ENCODE measurements at regions not wholly inside any gene's neighbourhood (a gene's known extent, or its start where the extent isn't known, plus 50 kb on each side); places are given as distances from the start of the nearest gene placed in this dataset.

DNA sequence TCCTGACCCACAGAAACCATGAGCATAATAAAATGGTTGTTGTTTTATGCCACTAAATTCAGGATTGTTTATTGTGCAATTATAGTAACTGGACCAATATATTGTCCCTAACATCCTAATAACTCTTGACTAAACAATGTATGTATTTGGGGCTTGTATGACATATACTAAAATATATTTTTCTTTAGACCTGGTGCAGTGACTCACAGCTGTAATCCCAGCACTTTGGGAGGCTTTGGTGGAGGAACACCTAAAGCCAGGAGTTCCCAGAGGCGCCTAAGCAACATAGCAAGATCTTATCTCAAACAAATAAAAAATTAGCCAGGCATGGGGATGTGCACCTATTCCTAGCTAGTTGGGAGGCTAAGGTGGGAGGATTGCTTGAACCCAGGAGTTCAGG is 180.4 kb downstream of the SUCNR1 start:
- Histone ChIP-seq H3K36me3 (no peaks in the 10 kb centered on the region), H3K4me1 (ENCODE audit: low read depth) (no peaks in the 10 kb centered on the region), H3K27ac (no peak overlapping the region), H3K27me3 (no peaks in the 10 kb centered on the region), H3K4me3 (no peak overlapping the region), H3K9me3 (ENCODE audit: low read depth) (no peaks in the 10 kb centered on the region)
- TF ChIP-seq, protein P1, sequence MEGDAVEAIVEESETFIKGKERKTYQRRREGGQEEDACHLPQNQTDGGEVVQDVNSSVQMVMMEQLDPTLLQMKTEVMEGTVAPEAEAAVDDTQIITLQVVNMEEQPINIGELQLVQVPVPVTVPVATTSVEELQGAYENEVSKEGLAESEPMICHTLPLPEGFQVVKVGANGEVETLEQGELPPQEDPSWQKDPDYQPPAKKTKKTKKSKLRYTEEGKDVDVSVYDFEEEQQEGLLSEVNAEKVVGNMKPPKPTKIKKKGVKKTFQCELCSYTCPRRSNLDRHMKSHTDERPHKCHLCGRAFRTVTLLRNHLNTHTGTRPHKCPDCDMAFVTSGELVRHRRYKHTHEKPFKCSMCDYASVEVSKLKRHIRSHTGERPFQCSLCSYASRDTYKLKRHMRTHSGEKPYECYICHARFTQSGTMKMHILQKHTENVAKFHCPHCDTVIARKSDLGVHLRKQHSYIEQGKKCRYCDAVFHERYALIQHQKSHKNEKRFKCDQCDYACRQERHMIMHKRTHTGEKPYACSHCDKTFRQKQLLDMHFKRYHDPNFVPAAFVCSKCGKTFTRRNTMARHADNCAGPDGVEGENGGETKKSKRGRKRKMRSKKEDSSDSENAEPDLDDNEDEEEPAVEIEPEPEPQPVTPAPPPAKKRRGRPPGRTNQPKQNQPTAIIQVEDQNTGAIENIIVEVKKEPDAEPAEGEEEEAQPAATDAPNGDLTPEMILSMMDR (IDR thresholded peaks at IDR 0.05; ENCODE audit: low read depth, low read length) = no peak
- DNase-seq (ENCODE audit: low read depth in 1 of 2, low spot score in 1 of 2) = no peak

DNA sequence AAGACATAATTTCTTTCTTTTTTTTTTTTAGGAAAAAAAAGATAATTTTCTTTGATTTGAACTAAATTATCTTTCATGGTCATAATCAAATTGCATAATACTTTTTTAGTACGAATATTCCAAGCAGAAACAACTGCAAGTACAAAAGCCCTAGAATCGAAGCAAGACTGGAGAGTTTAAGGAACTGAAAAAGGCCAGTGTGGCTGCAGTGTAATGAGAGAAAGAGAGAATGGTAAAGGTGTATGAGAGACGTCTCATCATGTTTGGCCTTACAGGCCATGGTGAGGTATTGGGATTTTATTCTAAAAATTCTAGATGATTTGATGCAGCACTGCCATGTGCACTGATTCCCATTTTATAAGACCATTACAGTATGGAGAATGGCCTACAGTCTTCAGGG is 180.9 kb downstream of the SUCNR1 start:
- Histone ChIP-seq H3K9me3 (ENCODE audit: low read depth) (no peaks in the 10 kb centered on the region), H3K27ac (no peak overlapping the region), H3K27me3 (no peaks in the 10 kb centered on the region), H3K4me3 (no peak overlapping the region), H3K4me1 (ENCODE audit: low read depth) (no peaks in the 10 kb centered on the region), H3K36me3 (no peaks in the 10 kb centered on the region)
- no peak for DNase-seq (ENCODE audit: low read depth in 1 of 2, low spot score in 1 of 2)
- TF ChIP-seq, protein P1 (IDR thresholded peaks at IDR 0.05; ENCODE audit: low read depth, low read length) = no peak

DNA sequence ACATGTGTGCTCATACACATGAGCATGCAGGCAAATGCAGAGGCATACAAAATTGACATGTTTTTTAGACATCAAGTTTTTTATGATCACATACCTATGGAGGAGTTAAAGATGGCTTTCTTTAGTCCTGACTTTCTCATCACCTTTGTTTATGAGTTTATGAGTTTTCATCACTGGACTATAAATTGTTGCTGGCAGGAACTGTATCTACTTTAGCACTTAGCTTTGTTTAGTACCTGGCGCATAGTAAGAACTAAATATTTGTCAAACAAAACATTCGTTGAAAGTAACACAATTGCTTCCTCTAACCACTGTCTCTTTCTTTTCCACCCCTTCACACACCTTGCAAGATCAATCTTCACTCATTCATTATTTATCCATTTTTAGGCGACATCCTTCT is 182.6 kb downstream of the SUCNR1 start:
- Histone ChIP-seq H3K9me3 (ENCODE audit: low read depth) (no peaks in the 10 kb centered on the region), H3K27ac (no peak overlapping the region), H3K27me3 (no peaks in the 10 kb centered on the region), H3K4me3 (no peak overlapping the region), H3K36me3 (no peaks in the 10 kb centered on the region), H3K4me1 (ENCODE audit: low read depth) (no peaks in the 10 kb centered on the region)
- TF ChIP-seq, protein P1 (IDR thresholded peaks at IDR 0.05; ENCODE audit: low read depth, low read length) = no peak
- DNase-seq (ENCODE audit: low read depth in 1 of 2, low spot score in 1 of 2) = no peak

DNA sequence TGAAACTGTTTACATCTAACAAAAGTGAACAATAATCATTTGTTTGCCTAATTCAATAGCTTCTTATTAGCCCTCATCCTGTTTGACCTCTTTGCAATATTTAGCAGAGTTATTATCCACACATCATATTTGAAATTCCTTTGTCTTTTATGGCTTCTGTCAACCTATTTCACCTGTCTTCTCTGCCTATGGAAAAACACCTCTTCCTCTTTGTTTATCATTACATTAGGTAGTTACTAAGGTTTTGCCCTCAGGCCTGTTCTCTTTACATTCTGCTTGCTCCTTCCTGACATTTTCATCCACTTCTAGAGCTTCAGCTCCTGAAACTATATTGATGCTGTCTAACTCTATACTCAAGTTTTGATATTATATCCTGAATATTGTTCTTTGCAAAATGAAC is 183.0 kb downstream of the SUCNR1 start:
- Histone ChIP-seq H3K9me3 (ENCODE audit: low read depth) (no peaks in the 10 kb centered on the region), H3K4me3 (no peak overlapping the region), H3K4me1 (ENCODE audit: low read depth) (no peaks in the 10 kb centered on the region), H3K36me3 (no peaks in the 10 kb centered on the region), H3K27ac (no peak overlapping the region), H3K27me3 (no peaks in the 10 kb centered on the region)
- TF ChIP-seq, protein P1 (IDR thresholded peaks at IDR 0.05; ENCODE audit: low read depth, low read length) = no peak
- no peak for DNase-seq (ENCODE audit: low read depth in 1 of 2, low spot score in 1 of 2)

DNA sequence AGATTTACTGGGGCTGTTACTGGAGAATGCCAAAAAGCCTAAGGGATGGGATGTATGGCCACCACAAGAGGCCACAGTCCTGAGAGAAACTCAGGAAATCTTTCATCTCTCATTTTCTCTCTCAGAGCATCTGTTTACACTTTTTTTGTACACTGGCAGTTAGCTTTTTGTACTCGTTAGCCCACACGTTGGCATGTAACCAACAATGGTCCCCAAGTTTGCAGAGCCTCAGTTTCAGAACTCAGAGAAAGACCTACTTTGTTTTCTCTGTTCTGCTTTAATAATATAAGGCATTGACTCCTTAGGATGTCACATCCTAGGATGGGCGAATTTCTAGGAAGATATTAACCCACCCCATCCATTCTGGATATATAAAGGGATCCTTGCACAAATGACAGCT is 183.5 kb downstream of the SUCNR1 start:
- Histone ChIP-seq H3K4me1 (ENCODE audit: low read depth) (no peaks in the 10 kb centered on the region), H3K27ac (no peak overlapping the region), H3K9me3 (ENCODE audit: low read depth) (no peaks in the 10 kb centered on the region), H3K36me3 (no peaks in the 10 kb centered on the region), H3K4me3 (no peak overlapping the region), H3K27me3 (no peaks in the 10 kb centered on the region)
- DNase-seq (ENCODE audit: low read depth in 1 of 2, low spot score in 1 of 2) = no peak
- TF ChIP-seq, protein P1 (IDR thresholded peaks at IDR 0.05; ENCODE audit: low read depth, low read length) = no peak

DNA sequence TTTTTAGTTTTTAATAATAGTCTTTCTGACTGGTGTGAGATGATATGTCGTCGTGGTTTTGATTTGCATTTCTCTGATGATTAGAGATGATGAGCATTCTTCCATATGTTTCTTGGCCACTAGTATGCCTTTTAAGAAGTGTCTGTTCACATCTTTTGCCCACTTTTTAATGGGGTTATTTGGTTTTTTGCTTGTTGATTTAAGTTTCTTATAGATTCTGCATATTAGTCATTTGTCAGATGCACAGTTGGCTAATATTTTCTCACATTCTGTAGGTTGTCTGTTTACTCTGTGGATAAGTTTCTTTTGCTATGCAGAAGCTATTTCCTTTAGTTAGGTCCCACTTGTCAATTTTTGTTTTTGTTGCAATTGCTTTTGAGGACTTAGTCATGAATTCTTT is 185.4 kb downstream of the SUCNR1 start:
- Histone ChIP-seq H3K36me3 (no peaks in the 10 kb centered on the region), H3K27ac (no peak overlapping the region), H3K9me3 (ENCODE audit: low read depth) (no peaks in the 10 kb centered on the region), H3K4me1 (ENCODE audit: low read depth) (no peaks in the 10 kb centered on the region), H3K4me3 (no peak overlapping the region), H3K27me3 (no peaks in the 10 kb centered on the region)
- TF ChIP-seq, protein P1 (IDR thresholded peaks at IDR 0.05; ENCODE audit: low read depth, low read length) = no peak
- no peak for DNase-seq (ENCODE audit: low read depth in 1 of 2, low spot score in 1 of 2)

All from cardiac muscle cell (in vitro differentiated cells and primary cell).